ENCODE measurements at regions not wholly inside any gene's neighbourhood (a gene's known extent, or its start where the extent isn't known, plus 50 kb on each side); places are given as distances from the start of the nearest gene placed in this dataset.

DNA sequence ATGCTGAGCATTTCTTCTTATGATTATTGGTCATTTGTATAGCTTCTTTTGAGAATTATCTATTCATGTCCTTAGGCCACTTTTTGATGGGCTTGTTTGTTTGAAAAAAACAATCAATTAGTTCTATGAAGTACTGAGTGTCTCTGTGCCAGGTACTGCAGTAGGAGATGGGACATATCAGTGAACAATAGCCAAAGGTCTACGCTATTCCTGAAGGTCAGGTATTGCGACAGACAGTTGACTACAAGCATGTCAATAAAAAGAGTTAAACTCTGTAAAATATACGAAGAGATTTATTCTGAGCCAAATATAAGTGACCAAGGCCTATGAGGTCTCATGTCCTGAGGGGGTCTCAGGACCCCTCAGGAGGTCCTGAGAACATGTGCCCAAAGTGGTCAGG, 122.1 kb upstream of the NFE2L3 start:
- no peak for DNase-seq (ENCODE audit: low spot score)
- TF ChIP-seq, protein P1, sequence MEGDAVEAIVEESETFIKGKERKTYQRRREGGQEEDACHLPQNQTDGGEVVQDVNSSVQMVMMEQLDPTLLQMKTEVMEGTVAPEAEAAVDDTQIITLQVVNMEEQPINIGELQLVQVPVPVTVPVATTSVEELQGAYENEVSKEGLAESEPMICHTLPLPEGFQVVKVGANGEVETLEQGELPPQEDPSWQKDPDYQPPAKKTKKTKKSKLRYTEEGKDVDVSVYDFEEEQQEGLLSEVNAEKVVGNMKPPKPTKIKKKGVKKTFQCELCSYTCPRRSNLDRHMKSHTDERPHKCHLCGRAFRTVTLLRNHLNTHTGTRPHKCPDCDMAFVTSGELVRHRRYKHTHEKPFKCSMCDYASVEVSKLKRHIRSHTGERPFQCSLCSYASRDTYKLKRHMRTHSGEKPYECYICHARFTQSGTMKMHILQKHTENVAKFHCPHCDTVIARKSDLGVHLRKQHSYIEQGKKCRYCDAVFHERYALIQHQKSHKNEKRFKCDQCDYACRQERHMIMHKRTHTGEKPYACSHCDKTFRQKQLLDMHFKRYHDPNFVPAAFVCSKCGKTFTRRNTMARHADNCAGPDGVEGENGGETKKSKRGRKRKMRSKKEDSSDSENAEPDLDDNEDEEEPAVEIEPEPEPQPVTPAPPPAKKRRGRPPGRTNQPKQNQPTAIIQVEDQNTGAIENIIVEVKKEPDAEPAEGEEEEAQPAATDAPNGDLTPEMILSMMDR (IDR thresholded peaks at IDR 0.05; ENCODE audit: borderline replicate concordance, control extremely low read depth, extremely low read depth, insufficient read depth, missing control alignments) = no peak
- in situ Hi-C loops (cut with MboI; ENCODE audit: low sequenced_read_pairs, unreplicated experiment) = no loop called here

DNA sequence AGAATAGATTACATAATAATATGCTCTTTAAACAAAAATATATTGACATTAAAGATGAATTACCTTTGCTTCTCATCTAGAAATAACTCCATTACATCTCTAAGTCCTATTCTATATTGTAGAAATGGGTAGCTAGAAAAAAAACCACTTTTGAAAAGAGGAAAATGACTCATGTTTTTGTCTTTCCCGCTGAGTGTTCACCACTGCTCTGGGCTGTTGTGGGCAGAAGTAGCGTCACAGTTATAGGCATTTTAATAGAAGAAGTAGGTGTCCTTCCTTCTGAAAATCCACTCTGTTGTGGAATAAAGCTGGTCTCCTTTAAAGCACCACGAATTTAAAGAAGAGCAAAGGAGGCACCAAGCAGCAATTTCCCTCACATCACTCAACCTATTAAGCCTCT, 117.6 kb upstream of the NFE2L3 start:
- no peak for DNase-seq (ENCODE audit: low spot score)
- TF ChIP-seq, protein P1 (IDR thresholded peaks at IDR 0.05; ENCODE audit: borderline replicate concordance, control extremely low read depth, extremely low read depth, insufficient read depth, missing control alignments) = no peak
- in situ Hi-C loops (cut with MboI; ENCODE audit: low sequenced_read_pairs, unreplicated experiment) = no loop called here

DNA sequence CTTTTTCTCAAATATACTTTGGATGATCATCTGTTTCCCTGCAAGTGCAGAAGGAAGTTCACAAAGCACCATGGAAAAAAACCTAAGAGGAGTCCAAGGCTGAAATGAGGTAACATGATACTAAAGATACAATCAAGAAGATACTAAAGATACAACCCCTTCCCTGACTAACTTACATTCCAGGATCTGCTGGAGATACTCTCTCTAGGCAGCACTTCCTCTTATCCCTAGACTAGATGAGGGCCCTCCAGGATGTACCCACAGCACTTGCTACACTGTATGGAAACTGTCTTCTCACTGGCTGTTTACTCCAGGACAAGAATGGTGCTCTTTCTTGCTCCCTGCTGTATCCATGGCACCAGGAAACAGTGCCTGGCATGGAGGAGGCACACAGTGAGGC, 116.4 kb upstream of the NFE2L3 start:
- DNase-seq (ENCODE audit: low spot score) = no peak
- in situ Hi-C loops (cut with MboI; ENCODE audit: low sequenced_read_pairs, unreplicated experiment) = no loop called here
- TF ChIP-seq, protein P1 (IDR thresholded peaks at IDR 0.05; ENCODE audit: borderline replicate concordance, control extremely low read depth, extremely low read depth, insufficient read depth, missing control alignments) = no peak

DNA sequence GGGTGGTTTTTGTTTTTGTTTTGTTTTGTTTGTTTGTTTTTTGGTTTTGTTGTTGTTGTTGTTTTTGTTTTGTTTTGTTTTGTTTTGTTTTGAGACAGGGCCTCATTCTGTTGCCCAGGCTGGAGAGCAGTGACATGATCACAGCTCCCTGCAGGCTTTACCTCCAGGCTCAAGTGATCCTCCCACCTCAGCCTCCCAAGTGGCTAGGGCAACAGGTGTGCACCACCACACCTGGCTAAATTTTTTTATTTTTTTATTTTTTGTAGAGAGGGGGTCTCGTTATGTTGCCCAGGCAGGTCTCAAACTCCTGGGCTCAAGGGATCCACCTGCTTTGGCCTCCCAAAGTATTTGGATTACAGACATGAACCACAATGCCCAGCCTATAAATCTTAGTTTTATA, 115.9 kb upstream of the NFE2L3 start:
- TF ChIP-seq, protein P1 (IDR thresholded peaks at IDR 0.05; ENCODE audit: borderline replicate concordance, control extremely low read depth, extremely low read depth, insufficient read depth, missing control alignments) = no peak
- in situ Hi-C loops (cut with MboI; ENCODE audit: low sequenced_read_pairs, unreplicated experiment) = no loop called here
- no peak for DNase-seq (ENCODE audit: low spot score)

DNA sequence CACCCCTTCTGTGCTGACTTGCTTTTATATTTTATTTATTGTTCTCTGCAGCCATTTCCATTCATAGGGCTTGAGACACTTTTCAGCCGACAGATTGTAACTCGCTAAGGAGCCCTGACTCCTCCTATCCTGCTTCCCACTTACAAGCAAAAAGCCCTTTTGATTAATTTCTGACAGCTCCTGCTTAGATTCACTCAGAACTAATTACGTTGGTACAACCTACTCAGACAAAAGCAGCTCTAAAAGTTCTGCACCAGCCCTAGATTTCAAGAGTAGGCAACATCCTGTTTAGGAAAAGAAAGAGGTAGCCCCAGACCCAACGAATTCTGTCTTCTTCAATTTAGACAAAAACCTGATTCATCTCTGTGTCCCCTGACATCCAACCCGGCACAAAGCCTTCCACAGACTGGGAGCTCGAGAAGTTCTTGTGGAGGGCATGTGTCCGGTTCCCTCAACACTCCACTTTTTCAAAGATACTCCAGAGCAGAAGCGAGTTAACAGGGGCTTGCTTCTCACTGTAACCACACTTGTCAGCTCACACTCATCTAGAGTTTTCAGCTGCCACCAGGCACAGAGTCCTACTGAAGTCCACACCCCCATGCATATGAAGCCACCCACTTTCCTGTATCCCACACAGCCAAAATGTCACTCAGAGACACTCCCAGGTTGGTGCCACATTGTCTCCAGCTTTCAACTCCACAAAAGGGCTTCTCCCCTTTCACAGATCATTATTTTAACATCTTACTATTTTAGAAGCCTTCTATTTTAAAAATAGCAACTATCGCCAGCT, 113.6 kb upstream of the NFE2L3 start:
- in situ Hi-C loops (cut with MboI; ENCODE audit: low sequenced_read_pairs, unreplicated experiment) = no loop called here
- TF ChIP-seq, protein P1 (IDR thresholded peaks at IDR 0.05; ENCODE audit: borderline replicate concordance, control extremely low read depth, extremely low read depth, insufficient read depth, missing control alignments) = no peak

DNA sequence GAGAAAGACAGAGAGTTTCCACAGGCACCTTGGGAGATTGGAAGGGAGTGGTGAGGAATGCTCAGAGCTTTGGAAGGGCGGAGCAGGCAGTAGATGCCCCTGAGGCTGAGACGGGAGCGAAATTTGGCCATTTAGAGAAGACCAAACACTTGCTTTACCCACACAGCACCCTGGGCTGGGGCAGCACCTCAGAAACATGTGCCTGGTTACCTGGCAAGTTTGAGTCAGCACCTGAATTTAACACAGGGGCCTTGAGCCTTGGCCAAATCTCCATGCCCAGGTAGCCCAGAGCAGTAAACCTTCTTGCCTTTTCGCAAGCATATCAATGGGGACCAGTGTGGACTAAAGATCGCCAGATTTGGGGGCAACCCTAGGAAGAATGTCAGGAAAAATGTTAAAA, 111.9 kb upstream of the NFE2L3 start:
- TF ChIP-seq, protein P1 (IDR thresholded peaks at IDR 0.05; ENCODE audit: borderline replicate concordance, control extremely low read depth, extremely low read depth, insufficient read depth, missing control alignments) = no peak
- DNase-seq (ENCODE audit: low spot score) = no peak
- in situ Hi-C loops (cut with MboI; ENCODE audit: low sequenced_read_pairs, unreplicated experiment) = no loop called here

More for the DNA sequence above, 113.6 kb upstream of the NFE2L3 start:
- no peak for DNase-seq (ENCODE audit: low spot score)
